DOHH2 (cell line): ENCODE measurements at regions not wholly inside any gene's neighbourhood (a gene's known extent, or its start where the extent isn't known, plus 50 kb on each side); places are given as distances from the start of the nearest gene placed in this dataset.

Experiments used
- EZH2phosphoT487 ChIP-seq: fragments of 200-600 bp; sonication (generic); IDR thresholded peaks from 2 replicates; pipeline ENCODE4 v1.6.1; 2017; ENCODE audit warnings: borderline replicate concordance, mild to moderate bottlenecking, antibody characterized with exemption, low read length, moderate library complexity, mixed read lengths
- TF ChIP-seq, protein P1 (sequence below): fragments of 200-600 bp; sonication (generic); IDR thresholded peaks from one replicate; pipeline ENCODE4 v1.5.1; 2014; ENCODE audit warnings: antibody characterized with exemption, mild to moderate bottlenecking, low read depth, low read length; ENCODE audit not compliant: poor library complexity, severe bottlenecking

DNA sequence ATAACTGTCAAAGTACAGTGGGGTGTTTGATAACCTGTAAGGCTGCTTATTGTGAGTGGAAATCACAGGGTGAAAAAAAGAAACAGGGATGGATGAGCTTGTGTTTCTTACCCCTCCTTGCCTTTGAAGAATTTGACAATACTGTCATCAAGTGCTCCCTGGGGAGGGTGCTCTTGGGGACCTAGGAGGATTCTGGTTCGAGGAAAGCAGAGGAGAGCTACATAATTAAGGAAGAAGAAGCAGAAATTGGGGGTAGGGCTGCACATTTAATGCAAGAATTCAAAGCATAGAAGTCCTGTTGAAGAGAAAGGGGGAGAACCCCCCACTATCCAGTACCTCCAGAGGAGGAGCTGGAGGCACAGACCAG, 208.1 kb upstream of the PHYHIPL start:
- TF ChIP-seq, protein P1, sequence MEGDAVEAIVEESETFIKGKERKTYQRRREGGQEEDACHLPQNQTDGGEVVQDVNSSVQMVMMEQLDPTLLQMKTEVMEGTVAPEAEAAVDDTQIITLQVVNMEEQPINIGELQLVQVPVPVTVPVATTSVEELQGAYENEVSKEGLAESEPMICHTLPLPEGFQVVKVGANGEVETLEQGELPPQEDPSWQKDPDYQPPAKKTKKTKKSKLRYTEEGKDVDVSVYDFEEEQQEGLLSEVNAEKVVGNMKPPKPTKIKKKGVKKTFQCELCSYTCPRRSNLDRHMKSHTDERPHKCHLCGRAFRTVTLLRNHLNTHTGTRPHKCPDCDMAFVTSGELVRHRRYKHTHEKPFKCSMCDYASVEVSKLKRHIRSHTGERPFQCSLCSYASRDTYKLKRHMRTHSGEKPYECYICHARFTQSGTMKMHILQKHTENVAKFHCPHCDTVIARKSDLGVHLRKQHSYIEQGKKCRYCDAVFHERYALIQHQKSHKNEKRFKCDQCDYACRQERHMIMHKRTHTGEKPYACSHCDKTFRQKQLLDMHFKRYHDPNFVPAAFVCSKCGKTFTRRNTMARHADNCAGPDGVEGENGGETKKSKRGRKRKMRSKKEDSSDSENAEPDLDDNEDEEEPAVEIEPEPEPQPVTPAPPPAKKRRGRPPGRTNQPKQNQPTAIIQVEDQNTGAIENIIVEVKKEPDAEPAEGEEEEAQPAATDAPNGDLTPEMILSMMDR: no peak
- no peak for TF ChIP-seq EZH2phosphoT487
